HG03432 (cell line): ENCODE measurements at regions not wholly inside any gene's neighbourhood (a gene's known extent, or its start where the extent isn't known, plus 50 kb on each side); places are given as distances from the start of the nearest gene placed in this dataset.
A peak's percentile ranks its signal among the peaks of the same experiment; 100 is the strongest.
"Not testable (repeated sequence)": the region's sequence is repeated elsewhere in the genome, so short reads cannot be mapped to it uniquely, and the experiment has no call there.

Source experiments
- ATAC-seq: cut with Tn5 transposase; IDR thresholded peaks from one replicate; pipeline ENCODE4 v1.9.1; 2021; ENCODE audit warnings: mild to moderate bottlenecking, moderate library complexity; ENCODE audit not compliant: unreplicated experiment

DNA sequence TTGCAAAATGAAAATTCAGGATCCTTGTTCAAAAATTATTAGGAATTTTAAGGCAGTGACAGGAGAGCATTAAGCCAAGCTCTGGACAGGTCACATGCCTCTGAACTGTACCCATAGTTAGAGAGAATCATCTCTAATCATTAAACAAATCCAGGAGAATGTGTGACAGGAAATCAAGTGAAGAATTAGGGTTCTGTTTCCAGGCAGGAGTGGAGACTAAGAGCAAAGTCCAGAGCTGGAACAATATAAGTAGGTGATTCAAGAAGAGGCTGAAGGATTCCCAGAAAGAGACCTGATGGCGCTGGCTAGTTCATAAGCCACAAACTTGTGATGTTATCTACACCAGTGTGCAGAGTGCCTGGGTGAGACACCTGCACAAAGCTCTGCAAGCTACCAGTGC lies 104.6 kb upstream of the PRKG2 start:
- no peak for ATAC-seq

DNA sequence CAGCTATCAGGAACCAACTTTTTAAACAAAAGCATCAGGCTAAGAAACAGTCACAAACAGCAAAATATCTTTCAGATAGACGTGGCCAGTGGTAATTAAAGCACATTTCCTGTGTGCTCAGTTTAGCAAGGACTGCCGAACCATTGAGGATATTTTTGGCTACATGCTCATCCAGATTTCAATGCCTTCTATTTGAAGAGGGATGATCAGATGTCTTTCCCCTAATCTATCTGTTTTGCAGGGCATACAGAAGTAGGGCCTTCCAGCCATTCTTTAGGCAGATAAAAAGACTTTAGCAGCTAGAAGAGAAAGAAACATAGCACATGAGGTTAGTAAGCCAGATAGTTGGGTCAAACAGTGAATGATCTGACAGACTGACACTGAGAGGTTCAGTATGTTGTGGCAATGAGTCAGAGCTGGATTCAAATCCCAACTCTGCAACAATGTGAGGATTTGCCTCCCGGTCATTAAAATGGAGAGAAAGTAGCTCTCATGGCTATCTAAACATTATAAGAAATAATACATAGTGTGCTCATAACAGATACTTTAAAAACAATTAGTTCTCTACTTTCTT lies 100.0 kb upstream of the PRKG2 start:
- ATAC-seq = peak; percentile 38

DNA sequence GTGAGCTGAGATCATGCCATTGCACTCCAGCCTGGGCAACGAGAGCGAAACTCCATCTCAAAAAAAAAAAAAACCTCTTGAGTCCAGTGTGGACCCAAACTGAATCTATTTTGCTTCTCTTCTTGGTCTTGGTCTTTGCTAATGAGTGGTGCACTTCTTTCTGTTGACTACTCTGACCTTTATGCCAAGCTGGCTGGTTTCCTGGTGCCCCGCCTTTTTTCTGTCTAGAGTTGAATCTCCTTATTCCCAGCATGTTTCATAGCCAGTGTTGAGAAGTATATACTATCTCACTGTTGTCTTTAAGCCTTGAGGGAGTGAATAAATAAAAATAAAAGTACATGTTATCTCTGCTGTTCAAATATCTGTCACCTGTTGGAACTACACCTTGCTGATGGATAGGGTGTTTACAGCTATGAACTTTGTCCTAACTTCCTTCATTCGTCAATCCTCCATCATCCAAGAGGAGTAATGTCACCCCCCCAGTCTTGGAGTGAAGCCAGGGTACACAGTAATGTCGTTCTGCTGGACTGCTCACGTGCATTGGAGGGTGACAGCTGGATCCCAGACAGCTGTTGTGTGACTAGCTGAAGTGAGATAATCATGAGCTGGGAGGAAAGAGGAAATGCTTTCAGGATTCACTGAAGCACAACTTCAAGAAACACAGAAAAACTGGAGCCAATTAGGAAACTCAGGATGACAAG lies 99.3 kb upstream of the PRKG2 start:
- ATAC-seq = peak; percentile 56

DNA sequence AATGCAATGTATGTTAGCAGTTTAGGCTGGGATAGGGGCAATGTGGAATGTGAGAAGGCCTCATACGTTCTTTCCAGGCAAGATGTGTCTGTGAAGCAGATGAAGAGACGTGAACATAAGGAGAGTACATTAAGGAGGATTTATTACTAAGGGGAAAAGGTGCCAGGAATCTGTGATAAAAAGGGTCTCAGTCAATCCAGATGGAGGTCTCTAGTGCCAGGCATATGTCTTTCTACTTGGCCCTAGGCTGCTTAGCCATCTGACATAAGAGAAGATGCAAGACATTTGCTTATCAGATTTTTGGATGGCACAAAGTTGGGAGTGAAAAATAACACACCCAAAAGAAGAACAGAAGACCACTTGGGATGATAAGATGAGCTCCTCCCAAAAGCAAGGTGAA lies 93.0 kb upstream of the PRKG2 start:
- no peak for ATAC-seq

DNA sequence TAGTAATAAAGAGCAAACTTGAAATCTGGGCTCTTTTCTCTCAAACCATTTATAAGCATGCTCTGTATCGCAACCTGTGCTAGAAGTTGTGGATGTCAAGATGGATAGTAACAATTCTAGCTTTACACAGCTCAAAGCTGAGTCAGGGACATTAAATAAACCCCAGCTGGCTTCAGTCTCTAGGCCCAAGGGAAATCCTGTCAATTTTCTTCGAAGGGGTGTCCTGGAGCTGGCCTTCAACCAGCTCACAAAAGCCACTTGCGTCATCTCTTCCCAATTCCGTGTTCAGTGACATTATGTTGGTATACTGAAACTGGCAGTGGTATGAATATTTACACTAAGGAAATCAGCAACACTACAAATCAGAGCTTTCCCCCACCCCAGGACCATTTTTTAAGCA lies 89.8 kb upstream of the PRKG2 start:
- ATAC-seq = no peak

DNA sequence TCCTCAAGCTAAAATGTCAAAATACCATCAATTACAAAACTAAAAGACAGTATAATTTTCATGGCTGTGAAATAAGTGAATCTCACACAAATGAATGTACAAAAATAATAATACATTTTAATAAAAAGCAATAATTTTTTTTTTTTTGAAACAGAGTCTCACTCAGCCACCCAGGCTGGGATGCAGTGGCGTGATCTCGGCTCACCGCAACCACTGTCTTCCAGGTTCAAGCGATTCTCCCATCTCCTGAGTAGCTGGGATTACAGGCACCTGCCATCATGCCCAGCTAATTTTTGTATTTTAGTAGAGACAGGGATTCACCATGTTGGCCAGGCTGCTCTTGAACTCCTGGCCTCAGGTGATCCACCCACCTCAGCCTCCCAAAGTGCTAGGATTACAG lies 85.3 kb upstream of the PRKG2 start:
- ATAC-seq = not testable (repeated sequence)

DNA sequence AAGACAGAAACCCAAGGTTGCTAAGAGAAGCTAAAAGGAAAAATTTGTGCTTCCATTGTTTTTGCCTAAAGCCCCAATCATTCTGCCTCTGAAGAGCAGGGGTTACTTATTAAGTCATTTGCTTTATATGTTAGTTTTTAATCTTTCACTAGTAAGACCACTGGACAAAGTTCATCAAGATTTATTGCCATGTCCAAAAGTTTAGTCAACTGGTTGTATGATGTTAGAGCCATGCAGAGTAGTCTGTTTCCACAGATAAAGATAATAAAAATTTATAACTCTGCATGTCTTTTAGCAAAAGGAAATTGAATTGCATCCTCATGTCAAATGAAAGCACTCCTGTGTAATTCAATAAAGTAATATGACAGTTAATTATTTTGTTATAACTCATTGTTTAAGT lies 75.8 kb upstream of the PRKG2 start:
- no peak for ATAC-seq

DNA sequence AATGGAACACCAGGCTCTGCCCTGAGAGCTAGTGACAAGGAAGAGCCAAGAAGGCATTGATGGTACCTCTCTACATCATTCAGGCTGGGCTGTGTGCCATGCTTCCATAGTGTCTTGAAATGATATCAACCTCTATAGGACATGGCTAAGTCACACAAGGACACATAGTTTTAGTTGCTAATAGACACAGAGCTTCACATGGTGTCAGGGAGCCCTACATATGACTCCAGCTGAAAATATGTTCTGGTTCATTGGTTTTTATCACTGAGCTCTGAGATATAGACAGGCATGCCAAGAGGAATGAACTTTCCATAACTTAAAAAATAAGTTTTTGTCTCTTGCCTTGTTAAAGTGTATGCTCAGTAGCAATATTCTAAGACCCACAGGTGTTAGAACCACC lies 72.1 kb upstream of the PRKG2 start:
- ATAC-seq = no peak

DNA sequence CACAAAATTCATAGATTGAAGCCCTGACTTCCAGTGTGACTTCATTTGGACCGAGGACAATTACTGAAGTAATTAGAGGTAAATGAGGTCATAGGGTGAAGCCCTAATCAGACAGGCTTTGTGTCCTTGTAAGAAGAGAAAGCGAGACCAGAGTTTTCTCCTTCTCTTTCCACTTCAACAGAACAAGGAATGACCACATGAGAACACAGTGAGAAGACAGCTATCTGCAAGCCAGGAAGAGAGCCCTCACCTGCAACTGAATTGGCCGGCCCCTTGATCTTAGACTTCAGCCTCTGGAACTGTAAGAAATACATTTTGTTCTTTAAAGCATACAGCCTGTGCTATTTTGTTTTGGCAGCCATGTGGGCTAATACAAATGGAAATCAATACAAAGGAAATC lies 67.1 kb upstream of the PRKG2 start:
- ATAC-seq = no peak

DNA sequence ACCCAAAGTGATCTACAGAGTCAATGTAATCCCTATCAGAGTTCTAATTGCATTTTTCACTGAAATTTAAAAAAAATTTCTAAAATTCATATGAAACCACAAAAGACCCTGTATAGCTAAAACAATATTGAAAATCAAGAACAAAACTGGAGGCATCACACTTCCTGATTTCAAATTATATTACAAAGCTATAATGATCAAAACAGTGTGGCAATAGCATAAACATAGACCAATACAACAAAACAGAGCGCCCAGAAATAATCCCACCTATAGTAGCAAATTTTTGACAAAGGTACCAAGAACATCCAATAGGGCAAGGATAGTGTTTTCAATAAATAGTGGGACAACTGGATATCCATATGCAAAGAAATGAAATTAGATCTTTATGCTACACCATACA lies 59.4 kb upstream of the PRKG2 start:
- ATAC-seq = no peak

DNA sequence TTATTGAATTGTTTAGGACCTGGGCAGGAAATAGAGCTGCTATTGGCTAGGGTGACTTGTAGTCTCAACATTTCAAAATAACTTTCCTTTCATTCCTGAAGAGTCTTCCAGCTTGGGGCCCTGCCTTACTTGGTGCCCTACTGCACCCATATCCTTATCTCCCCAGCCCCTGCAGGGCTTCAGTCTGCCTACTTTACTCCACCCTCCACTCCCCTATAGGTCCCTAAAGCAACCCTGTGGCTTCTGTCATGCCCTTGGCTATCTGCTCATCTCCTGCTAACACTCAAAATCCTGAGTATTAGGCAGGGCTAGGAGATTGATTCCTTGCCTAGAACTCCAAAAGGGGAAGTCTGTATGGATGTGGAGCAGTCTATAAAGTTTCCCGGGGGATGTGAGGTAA lies 57.6 kb upstream of the PRKG2 start:
- ATAC-seq = no peak
